Nucleus accumbens (tissue), 56 donors: ENCODE measurements at regions not wholly inside any gene's neighbourhood (a gene's known extent, or its start where the extent isn't known, plus 50 kb on each side); places are given as distances from the start of the nearest gene placed in this dataset.
"Not testable (repeated sequence)": the region's sequence is repeated elsewhere in the genome, so short reads cannot be mapped to it uniquely, and the experiment has no call there.

Source experiments
- DNase-seq, 56 donors: peaks; one replicate each; lab custom pipeline; 2025; lab: John Stamatoyannopoulos, UW

- no peak for DNase-seq
These were observed 878.6 kb downstream of the RAPGEF2 start for GRCh38 chr4:159981469-159981856.

GRCh38 chr4:159983082-159983481 lies 880.2 kb downstream of the RAPGEF2 start:
- DNase-seq: no peak

- DNase-seq: no peak
These were observed 907.0 kb downstream of the RAPGEF2 start for GRCh38 chr4:160009656-160010493.

GRCh38 chr4:160019936-160020335 lies 917.1 kb downstream of the RAPGEF2 start:
- no peak for DNase-seq

GRCh38 chr4:160020804-160021203 lies 917.9 kb downstream of the RAPGEF2 start:
- no peak for DNase-seq

GRCh38 chr4:160021870-160022269 lies 919.0 kb downstream of the RAPGEF2 start:
- no peak for DNase-seq

- no peak for DNase-seq
These were observed 923.8 kb downstream of the RAPGEF2 start for GRCh38 chr4:160026721-160027120.

- no peak for DNase-seq
These were observed 931.6 kb downstream of the RAPGEF2 start for GRCh38 chr4:160034501-160034900.

- DNase-seq: no peak
These were observed 935.7 kb downstream of the RAPGEF2 start for GRCh38 chr4:160038615-160039014.

DNA sequence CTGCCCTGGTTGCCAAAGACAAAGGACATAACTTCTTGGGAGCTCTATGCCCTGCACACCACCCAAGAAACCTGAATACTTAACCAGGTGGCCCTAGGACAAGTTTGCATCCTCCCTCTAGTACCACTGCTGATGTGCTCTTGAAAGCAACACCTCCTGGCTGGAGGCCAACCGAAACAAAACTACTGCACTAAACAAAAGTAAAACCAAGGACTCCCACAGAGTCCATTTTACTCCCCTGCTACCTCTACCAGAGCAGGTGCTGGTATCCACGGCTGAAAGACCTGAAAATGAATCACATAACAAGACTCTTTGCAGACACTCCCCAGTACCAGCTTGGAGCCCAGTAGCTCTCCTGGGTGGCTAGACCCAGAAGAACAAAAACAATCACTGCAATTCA lies 941.8 kb downstream of the RAPGEF2 start:
- no peak for DNase-seq

GRCh38 chr4:160082432-160083207 lies 979.7 kb downstream of the RAPGEF2 start:
- DNase-seq: no peak

GRCh38 chr4:160091631-160092030 lies 988.8 kb downstream of the RAPGEF2 start:
- no peak for DNase-seq

GRCh38 chr4:160100316-160100715 lies 997.4 kb downstream of the RAPGEF2 start:
- DNase-seq: no peak

DNA sequence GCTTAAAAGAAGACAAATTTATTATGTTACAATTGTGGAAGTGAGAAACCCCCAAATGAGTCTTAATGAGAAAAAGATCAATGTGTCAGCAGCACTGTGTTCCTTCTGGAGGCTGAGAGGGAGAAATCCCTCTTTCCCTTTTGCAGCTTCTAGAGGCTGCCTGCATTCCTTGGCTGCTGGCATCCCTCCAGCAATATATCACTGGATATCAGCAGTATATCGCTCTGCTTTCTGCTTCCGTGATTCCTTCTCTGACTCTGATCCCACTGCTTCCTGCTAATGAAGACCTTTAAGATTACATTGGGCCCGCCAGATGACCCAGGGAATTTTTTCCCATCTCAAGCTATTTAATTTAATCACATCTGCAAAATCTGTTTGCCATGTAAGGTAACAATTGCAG lies 1008.0 kb downstream of the RAPGEF2 start:
- no peak for DNase-seq

- no peak for DNase-seq
These were observed 1014.8 kb downstream of the RAPGEF2 start for GRCh38 chr4:160117686-160118085.

DNA sequence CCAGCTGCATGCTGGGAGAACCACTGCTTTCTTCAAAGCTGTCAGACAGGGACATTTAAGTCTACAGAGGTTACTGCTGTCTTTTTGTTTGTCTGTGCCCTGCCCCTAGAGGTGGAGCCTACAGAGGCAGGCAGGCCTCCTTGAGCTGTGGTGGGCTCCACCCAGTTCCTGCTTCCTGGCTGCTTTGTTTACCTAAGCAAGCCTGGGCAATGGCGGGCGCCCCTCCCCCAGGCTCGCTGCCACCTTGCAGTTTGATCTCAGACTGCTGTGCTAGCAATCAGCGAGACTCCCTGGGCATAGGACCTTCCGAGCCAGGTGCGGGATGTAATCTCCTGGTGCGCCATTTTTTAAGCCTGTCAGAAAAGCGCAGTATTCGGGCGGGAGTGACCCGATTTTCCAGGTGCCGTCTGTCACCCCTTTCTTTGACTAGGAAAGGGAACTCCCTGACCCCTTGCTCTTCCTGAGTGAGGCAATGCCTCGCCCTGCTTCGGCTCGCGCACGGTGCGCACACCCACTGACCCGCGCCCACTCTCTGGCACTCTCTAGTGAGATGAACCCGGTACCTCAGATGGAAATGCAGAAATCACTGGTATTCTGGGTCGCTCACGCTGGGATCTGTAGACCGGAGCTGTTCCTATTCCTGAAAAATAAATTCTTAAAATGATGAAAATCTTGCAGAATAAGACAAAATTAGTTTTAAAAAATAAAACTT lies 1022.9 kb downstream of the RAPGEF2 start:
- not testable (repeated sequence) for DNase-seq

DNA sequence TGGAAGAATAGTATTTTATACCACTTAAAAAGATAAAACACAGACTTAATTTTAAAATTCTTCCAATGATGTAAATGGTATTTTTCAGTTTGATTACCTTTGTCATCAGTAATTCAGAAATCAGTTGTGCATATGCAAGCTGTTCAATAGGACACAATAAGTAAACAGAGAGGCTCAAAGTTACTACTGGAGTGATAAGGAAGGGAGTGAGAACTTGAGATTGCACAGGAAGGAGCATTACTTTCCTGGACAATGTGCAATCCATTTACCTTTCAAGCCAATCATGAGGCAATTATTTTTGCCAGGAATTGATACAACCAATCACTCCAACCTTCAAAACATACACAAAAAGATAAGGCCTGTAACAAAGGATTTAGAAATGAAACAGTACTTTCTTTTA lies 1024.3 kb downstream of the RAPGEF2 start:
- DNase-seq: no peak

DNA sequence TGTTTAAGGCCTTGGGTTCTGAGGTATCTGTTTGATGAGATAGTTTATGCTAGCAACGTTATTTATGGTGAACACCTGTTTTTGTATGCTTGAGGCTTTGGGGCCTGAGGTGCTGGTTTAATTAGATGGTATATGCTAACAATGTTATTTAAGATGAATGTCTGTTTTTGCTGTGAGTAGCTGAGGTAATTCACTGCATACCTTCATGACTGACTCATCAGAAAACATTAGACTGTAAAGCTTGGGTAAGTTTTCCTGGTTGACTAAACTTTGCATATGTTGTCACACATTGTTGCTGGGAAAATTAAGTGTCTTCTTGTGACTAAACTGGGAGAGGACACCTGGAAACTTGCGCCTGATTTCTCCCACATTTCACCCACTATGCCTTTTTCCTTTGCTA lies 1026.6 kb downstream of the RAPGEF2 start:
- no peak for DNase-seq

DNA sequence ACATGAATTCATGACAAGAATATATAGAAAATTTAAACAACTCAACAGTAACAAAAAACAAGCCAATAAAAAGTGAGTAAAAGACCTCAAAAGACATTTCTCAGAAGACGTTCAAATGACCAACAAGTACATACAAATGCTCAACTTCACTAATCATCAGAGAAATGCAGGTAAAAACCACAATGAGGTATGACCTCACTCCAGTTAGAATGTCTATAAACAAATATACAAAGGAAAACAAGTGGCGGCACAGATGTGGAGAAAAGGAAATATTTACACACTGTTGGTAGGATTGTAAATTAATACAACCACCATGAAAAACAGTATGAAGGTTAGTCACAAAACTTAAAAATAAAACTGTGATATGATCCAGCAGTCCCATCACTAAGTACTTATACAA lies 1033.1 kb downstream of the RAPGEF2 start:
- no peak for DNase-seq

DNA sequence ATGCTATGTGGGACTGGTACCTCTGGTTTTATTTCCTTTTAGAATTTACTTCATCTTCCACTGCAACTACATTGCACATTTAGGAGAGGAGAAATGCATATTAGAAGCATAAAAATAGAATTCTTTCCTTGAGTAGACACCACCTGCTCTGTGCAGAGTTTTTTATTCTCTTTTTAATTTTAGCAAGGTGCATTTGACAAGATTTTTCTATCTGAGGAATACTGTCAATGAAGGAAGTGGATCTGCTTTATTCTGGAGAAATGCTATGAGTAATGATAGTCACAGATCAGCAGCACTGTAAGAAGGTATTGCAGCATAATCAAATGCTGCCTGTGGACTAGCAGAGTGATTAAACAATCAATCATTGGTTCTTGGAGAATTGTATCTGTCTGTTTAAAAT lies 1038.3 kb downstream of the RAPGEF2 start:
- DNase-seq: no peak

GRCh38 chr4:160142579-160142978 lies 1039.7 kb downstream of the RAPGEF2 start:
- DNase-seq: no peak
